ENCODE measurements at regions not wholly inside any gene's neighbourhood (a gene's known extent, or its start where the extent isn't known, plus 50 kb on each side); places are given as distances from the start of the nearest gene placed in this dataset.

DNA sequence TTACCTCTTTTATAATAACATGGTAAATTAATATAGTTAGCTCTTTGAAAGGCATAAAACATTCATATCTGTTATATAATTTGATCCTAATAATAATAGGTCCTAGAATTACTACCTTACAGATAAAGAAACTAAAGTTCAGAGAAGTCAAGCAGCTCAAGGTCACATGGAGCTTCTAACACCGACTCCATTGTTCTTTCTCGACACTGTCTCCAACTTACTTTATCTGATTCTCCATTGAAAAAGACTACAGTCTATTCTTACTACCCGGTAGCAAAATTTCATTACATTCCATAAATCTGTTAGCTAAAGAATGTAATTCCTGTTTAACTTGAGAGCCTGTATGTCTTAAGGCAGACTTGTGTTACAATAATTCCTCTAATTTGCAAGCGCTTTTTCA lies 96.3 kb upstream of the TMEM161B start:
- DNase-seq (ENCODE audit: low read depth): no peak

DNA sequence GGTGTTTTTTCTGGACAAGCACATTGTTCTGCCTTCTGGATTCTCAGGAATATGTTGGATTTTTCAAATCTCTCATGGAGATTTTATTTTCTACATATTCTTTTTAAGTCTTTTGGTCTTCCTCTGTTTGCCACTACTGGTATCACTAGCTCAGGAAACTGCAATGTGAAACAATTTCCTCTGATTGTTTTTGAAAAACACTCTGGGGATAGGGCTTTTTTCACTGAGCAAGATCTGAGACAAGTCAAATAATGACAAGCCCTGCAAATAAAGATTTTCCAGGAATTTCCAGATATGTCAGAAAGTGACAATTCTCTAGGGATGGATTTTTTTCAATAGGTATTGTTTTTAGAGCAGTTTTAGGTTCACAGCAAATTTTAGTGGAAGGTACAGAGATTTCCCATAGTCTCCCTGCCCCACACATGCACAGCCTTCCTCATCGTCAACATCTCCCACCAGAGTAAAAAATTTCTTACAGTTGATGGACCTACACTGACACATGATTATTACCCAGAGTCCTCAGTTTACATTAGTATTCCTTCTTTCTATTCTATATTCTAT lies 86.9 kb upstream of the TMEM161B start:
- no peak for DNase-seq (ENCODE audit: low read depth)

DNA sequence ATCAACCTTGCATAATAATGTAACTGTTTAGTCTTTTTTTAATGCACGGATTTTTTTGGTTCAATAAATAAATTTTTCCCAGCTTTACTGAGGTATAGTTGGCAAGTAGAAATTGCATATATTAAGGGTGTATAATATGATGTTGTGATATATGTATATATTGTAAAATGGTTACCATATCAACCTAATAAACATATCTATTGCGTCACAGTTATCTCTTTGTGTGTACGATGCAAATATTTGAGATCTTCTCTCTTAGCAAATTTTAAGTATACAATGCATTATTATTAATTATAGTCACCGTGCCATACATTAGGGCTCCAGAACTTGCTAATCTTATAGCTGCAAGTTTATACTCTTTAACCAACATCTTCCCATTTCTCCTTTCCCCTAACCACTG lies 57.2 kb upstream of the TMEM161B start:
- DNase-seq (ENCODE audit: low read depth): no peak

DNA sequence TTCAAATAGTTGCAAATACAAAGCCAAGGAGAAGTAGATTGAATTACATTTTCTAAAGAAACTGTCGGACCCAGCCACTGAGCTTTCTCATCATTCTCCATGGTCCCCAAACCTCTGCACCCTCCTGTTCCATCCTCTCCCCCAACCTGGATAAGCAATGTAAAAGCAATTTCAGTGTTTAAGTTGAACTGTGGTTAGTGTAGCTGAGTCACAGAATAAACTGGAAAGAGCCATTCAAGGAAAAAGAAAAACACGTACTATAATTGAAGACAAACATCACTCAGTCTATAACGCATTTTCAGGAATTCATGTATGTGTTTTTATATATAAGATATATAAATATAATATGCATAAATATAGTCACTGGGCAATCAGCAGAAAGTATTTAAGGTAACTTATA lies 54.1 kb upstream of the TMEM161B start:
- DNase-seq (ENCODE audit: low read depth): no peak
